ENCODE measurements at regions not wholly inside any gene's neighbourhood (a gene's known extent, or its start where the extent isn't known, plus 50 kb on each side); places are given as distances from the start of the nearest gene placed in this dataset.

GRCh38 chr21:35801391-35801790 lies 258.9 kb downstream of the SETD4 start:
- TF ChIP-seq EZH2phosphoT487 (IDR thresholded peaks at IDR 0.05; ENCODE audit: insufficient read depth, low read depth): no peak
- no peak for TF ChIP-seq EZH2 (IDR thresholded peaks at IDR 0.05; ENCODE audit: insufficient read depth, poor library complexity, severe bottlenecking)
